HG02884 (cell line): ENCODE measurements at regions not wholly inside any gene's neighbourhood (a gene's known extent, or its start where the extent isn't known, plus 50 kb on each side); places are given as distances from the start of the nearest gene placed in this dataset.
"Not testable (repeated sequence)": the region's sequence is repeated elsewhere in the genome, so short reads cannot be mapped to it uniquely, and the experiment has no call there.

Experiments used
- ATAC-seq: cut with Tn5 transposase; IDR thresholded peaks from one replicate; pipeline ENCODE4 v1.9.1; 2021; ENCODE audit warnings: mild to moderate bottlenecking, moderate library complexity; ENCODE audit not compliant: unreplicated experiment

GRCh38 chr11:38595359-38596016, 1997.5 kb upstream of the RAG2 start:
- not testable (repeated sequence) for ATAC-seq

- no peak for ATAC-seq
Observed at GRCh38 chr11:38594895-38595294, 1996.9 kb upstream of the RAG2 start.

GRCh38 chr11:38593649-38594048, 1995.6 kb upstream of the RAG2 start:
- no peak for ATAC-seq

- ATAC-seq, result no peak
Observed at GRCh38 chr11:38582756-38583155, 1984.7 kb upstream of the RAG2 start.

GRCh38 chr11:38582151-38582550, 1984.1 kb upstream of the RAG2 start:
- no peak for ATAC-seq

GRCh38 chr11:38577769-38578168, 1979.7 kb upstream of the RAG2 start:
- ATAC-seq, result no peak

- no peak for ATAC-seq
Observed at GRCh38 chr11:38562562-38562961, 1964.5 kb upstream of the RAG2 start.

- no peak for ATAC-seq
Observed at GRCh38 chr11:38553148-38553547, 1955.1 kb upstream of the RAG2 start.

GRCh38 chr11:38547462-38547861, 1949.4 kb upstream of the RAG2 start:
- no peak for ATAC-seq

- no peak for ATAC-seq
Observed at GRCh38 chr11:38543986-38544385, 1946.0 kb upstream of the RAG2 start.

- no peak for ATAC-seq
Observed at GRCh38 chr11:38543311-38543710, 1945.3 kb upstream of the RAG2 start.

- ATAC-seq, result no peak
Observed at GRCh38 chr11:38538866-38539680, 1941.0 kb upstream of the RAG2 start.

GRCh38 chr11:38530226-38530625, 1932.2 kb upstream of the RAG2 start:
- no peak for ATAC-seq

GRCh38 chr11:38524945-38525344, 1926.9 kb upstream of the RAG2 start:
- ATAC-seq, result no peak

- no peak for ATAC-seq
Observed at GRCh38 chr11:38517991-38518390, 1920.0 kb upstream of the RAG2 start.

- ATAC-seq, result not testable (repeated sequence)
Observed at GRCh38 chr11:38512830-38513229, 1914.8 kb upstream of the RAG2 start.

- ATAC-seq, result no peak
Observed at GRCh38 chr11:38510041-38510440, 1912.0 kb upstream of the RAG2 start.

- ATAC-seq, result no peak
Observed at GRCh38 chr11:38503876-38504275, 1905.8 kb upstream of the RAG2 start.

- no peak for ATAC-seq
Observed at GRCh38 chr11:38498721-38499120, 1900.7 kb upstream of the RAG2 start.

- ATAC-seq, result no peak
Observed at GRCh38 chr11:38491986-38492385, 1894.0 kb upstream of the RAG2 start.

- ATAC-seq, result no peak
Observed at GRCh38 chr11:38481391-38481790, 1883.4 kb upstream of the RAG2 start.

- no peak for ATAC-seq
Observed at GRCh38 chr11:38476808-38477575, 1879.0 kb upstream of the RAG2 start.
